ENCODE measurements at regions not wholly inside any gene's neighbourhood (a gene's known extent, or its start where the extent isn't known, plus 50 kb on each side); places are given as distances from the start of the nearest gene placed in this dataset.

- CTCF ChIA-PET (ENCODE audit: partially characterized antibody), result interaction anchor here (0.5 to 2.7 kb wide), 62 partner anchors 10 to 1209 kb away, joined by 3 to 19 read pairs (median 4); partner anchors contain the start of gene MYCN
- TF ChIP-seq RBBP5 (IDR thresholded peaks at IDR 0.05; ENCODE audit: borderline replicate concordance, low read depth, low read length), result no peak
- TF ChIP-seq RAD21 (IDR thresholded peaks at IDR 0.05 in 1 of 2, conservative IDR thresholded peaks at IDR 0.05 in 1 of 2; ENCODE audit: low read depth in 2 of 2, low read length in 2 of 2), result peak; percentile 80 to 82
- peak; percentile 8 to 67 (median 59) for TF ChIP-seq CTCF (IDR thresholded peaks at IDR 0.05; ENCODE audit: control extremely low read depth in 1 of 3, insufficient read depth in 1 of 3, low read depth in 1 of 3, low read length in 3 of 3)
- TF ChIP-seq CHD1 (IDR thresholded peaks at IDR 0.05; ENCODE audit: low read depth, low read length), result no peak
- TF ChIP-seq HDAC2 (IDR thresholded peaks at IDR 0.05; ENCODE audit: borderline replicate concordance in 1 of 2, low read depth in 2 of 2, low read length in 2 of 2), result no peak
- TF ChIP-seq PHF8 (conservative IDR thresholded peaks at IDR 0.05; ENCODE audit: low read depth, low read length), result no peak
- no peak for TF ChIP-seq POLR2A (IDR thresholded peaks at IDR 0.05; ENCODE audit: control extremely low read depth in 1 of 2, low read depth in 2 of 2, low read length in 2 of 2)
- TF ChIP-seq RXRA (IDR thresholded peaks at IDR 0.05; ENCODE audit: insufficient read depth, low read depth, low read length), result no peak
These were observed 341.3 kb downstream of the MYCN start for GRCh38 chr2:16281451-16282335.

More at GRCh38 chr2:16281451-16282335, 341.3 kb downstream of the MYCN start:
- no peaks in the 10 kb centered on the region for H3K79me2 ChIP-seq (ENCODE audit: control insufficient read depth in 1 of 2, insufficient read depth in 2 of 2, low read length in 2 of 2)
- H4K8ac ChIP-seq (ENCODE audit: extremely low read depth, insufficient read depth, low read length), result no peak overlapping the region
- peak overlapping the region; percentile 47 for H4K5ac ChIP-seq (ENCODE audit: insufficient read length, low read depth, low read length)
- no peak overlapping the region for H3K4me2 ChIP-seq (ENCODE audit: insufficient read depth in 1 of 2, low read depth in 2 of 2, low read length in 2 of 2)
- H2BK12ac ChIP-seq (ENCODE audit: low read depth, low read length), result no peak overlapping the region
- peak overlapping the region; percentile 46 for H4K91ac ChIP-seq (replicated peaks; ENCODE audit: insufficient read length, low read length)
- no peak overlapping the region for H2BK120ac ChIP-seq (replicated peaks; ENCODE audit: low read depth, low read length)
- H3K27me3 ChIP-seq (replicated peaks in 1 of 4; ENCODE audit: control insufficient read depth in 3 of 4, extremely low read depth in 1 of 4, insufficient read depth in 3 of 4, low read length in 3 of 4), result no peaks in the 10 kb centered on the region
- H2BK20ac ChIP-seq (ENCODE audit: low read length), result no peak overlapping the region; the same call in 1 of the 2 replicates
- DNase-seq (ENCODE audit: low read depth in 1 of 2, low spot score in 2 of 2) (peak; percentile 27 to 57), FAIRE-seq (peak; percentile 62)
- H3K18ac ChIP-seq (ENCODE audit: extremely low read depth, low read length), result no peak overlapping the region; the same call in 1 of the 2 replicates
- no peaks in the 10 kb centered on the region for H4K20me1 ChIP-seq (replicated peaks in 1 of 2; ENCODE audit: control insufficient read depth in 1 of 2, insufficient read depth in 2 of 2, low read length in 2 of 2)
- 71% methylated on average over 19 of the region's 20 CpGs; no CpG with 5 or more reads in 1 of the 2 experiments for WGBS, 2 experiments (ENCODE audit: extremely low coverage in 1 of 2, insufficient coverage in 1 of 2, insufficient read length in 1 of 2, insufficient replicate concordance in 2 of 2, low coverage in 1 of 2, low lambda C conversion rate in 2 of 2, missing lambda C conversion rate in 1 of 2)
- no peak overlapping the region for H2AFZ ChIP-seq (ENCODE audit: low read length)
- peak overlapping the region; percentile 62; the same call in 1 of the 2 replicates for H2BK15ac ChIP-seq (ENCODE audit: low read length)
- H3K56ac ChIP-seq (replicated peaks; ENCODE audit: insufficient read length, low read depth, low read length), result no peak overlapping the region
- H3K23me2 ChIP-seq (ENCODE audit: low read depth, low read length), result no peaks in the 10 kb centered on the region
- no peak overlapping the region for H2BK5ac ChIP-seq (ENCODE audit: low read depth, low read length)
- H3K9me3 ChIP-seq (ENCODE audit: insufficient read depth in 2 of 2, low read depth in 1 of 2, low read length in 1 of 2), result no peaks in the 10 kb centered on the region
- no peak overlapping the region for H3K14ac ChIP-seq (ENCODE audit: insufficient read length)
- H3K27ac ChIP-seq (ENCODE audit: low read depth, low read length), result no peak overlapping the region
- H3K9ac ChIP-seq (replicated peaks in 1 of 4; ENCODE audit: extremely low read depth in 1 of 4, low read depth in 3 of 4, low read length in 3 of 4), result no peak overlapping the region; a peak in 1 of 7 replicates
- no peak overlapping the region for H3K4ac ChIP-seq (replicated peaks; ENCODE audit: insufficient read length, low read depth, low read length)
- H3K4me3 ChIP-seq (ENCODE audit: extremely low read depth in 1 of 4, insufficient read depth in 2 of 4, low read depth in 3 of 4, low read length in 4 of 4), result no peak overlapping the region
- no peaks in the 10 kb centered on the region for H3K79me1 ChIP-seq (ENCODE audit: low read depth, low read length)
- 0 out of 2 replicates have a peak overlapping the region, but pooled peaks have one; percentile 25 for H2AK5ac ChIP-seq (ENCODE audit: low read depth, low read length)
- H3K4me1 ChIP-seq (replicated peaks in 1 of 4; ENCODE audit: control insufficient read depth in 3 of 4, insufficient read depth in 4 of 4, low read length in 3 of 4), result peaks cover 0 to 2% (median 0%) of the 10 kb centered on the region in 4 experiments; a peak in 2 of 7 replicates
- no peaks in the 10 kb centered on the region for H3K36me3 ChIP-seq (ENCODE audit: control insufficient read depth in 2 of 4, insufficient read depth in 4 of 4, low read length in 3 of 4)
- POLR2A ChIA-PET (ENCODE audit: partially characterized antibody), result interaction anchor here (0.8 kb wide), 1 partner anchor 340 kb away, joined by 3 read pairs; no protein-coding TSS in a partner anchor
- no peak overlapping the region for H3K23ac ChIP-seq (ENCODE audit: insufficient read length)

Measured in H1 (cell line).